ENCODE measurements at regions not wholly inside any gene's neighbourhood (a gene's known extent, or its start where the extent isn't known, plus 50 kb on each side); places are given as distances from the start of the nearest gene placed in this dataset.

- no peaks in the 10 kb centered on the region for H3K9me3 ChIP-seq (ENCODE audit: insufficient read depth in 2 of 2, low read depth in 1 of 2, low read length in 1 of 2)
- CTCF ChIA-PET (ENCODE audit: partially characterized antibody): interaction anchor here (1.1 to 1.7 kb wide), 2 partner anchors 9 to 198 kb away, joined by 3 to 7 read pairs; no protein-coding TSS in a partner anchor
- no peak overlapping the region for H3K56ac ChIP-seq (replicated peaks; ENCODE audit: insufficient read length, low read depth, low read length)
- H3K36me3 ChIP-seq (ENCODE audit: control insufficient read depth in 2 of 4, insufficient read depth in 4 of 4, low read length in 3 of 4): no peaks in the 10 kb centered on the region
- H3K23ac ChIP-seq (ENCODE audit: insufficient read length): no peak overlapping the region
- H2BK12ac ChIP-seq (ENCODE audit: low read depth, low read length): 0 out of 2 replicates have a peak overlapping the region, but pooled peaks have one; percentile 50
- no peaks in the 10 kb centered on the region for H3K79me2 ChIP-seq (ENCODE audit: control insufficient read depth in 1 of 2, insufficient read depth in 2 of 2, low read length in 2 of 2)
- H4K91ac ChIP-seq (replicated peaks; ENCODE audit: insufficient read length, low read length): no peak overlapping the region
- no peak overlapping the region for H3K14ac ChIP-seq (ENCODE audit: insufficient read length)
- H2AFZ ChIP-seq (ENCODE audit: low read length): no peak overlapping the region; the same call in none of the 2 replicates
- peaks cover 0 to 2% (median 0%) of the 10 kb centered on the region in 4 experiments; a peak in 1 of 7 replicates for H3K27me3 ChIP-seq (replicated peaks in 1 of 4; ENCODE audit: control insufficient read depth in 3 of 4, extremely low read depth in 1 of 4, insufficient read depth in 3 of 4, low read length in 3 of 4)
- H2AK5ac ChIP-seq (ENCODE audit: low read depth, low read length): no peak overlapping the region
- peak overlapping the region; percentile 57; the same call in 1 of the 2 replicates for H4K8ac ChIP-seq (ENCODE audit: extremely low read depth, insufficient read depth, low read length)
- DNase-seq (ENCODE audit: low read depth in 1 of 2, low spot score in 2 of 2) (no peak), FAIRE-seq (no peak)
- TF ChIP-seq RAD21 (IDR thresholded peaks at IDR 0.05 in 1 of 2, conservative IDR thresholded peaks at IDR 0.05 in 1 of 2; ENCODE audit: low read depth in 2 of 2, low read length in 2 of 2): 0 out of 4 replicates have a peak, but pooled peaks of 1 of the 2 experiments have one; percentile 1
- TF ChIP-seq HDAC6 (IDR thresholded peaks at IDR 0.05; ENCODE audit: low read depth, low read length): no peak
- no peak overlapping the region; the same call in 1 of the 2 replicates for H3K27ac ChIP-seq (ENCODE audit: low read depth, low read length)
- H3K79me1 ChIP-seq (ENCODE audit: low read depth, low read length): no peaks in the 10 kb centered on the region
- no peak overlapping the region for H2BK20ac ChIP-seq (ENCODE audit: low read length)
- no peak overlapping the region for H3K4me3 ChIP-seq (ENCODE audit: extremely low read depth in 1 of 4, insufficient read depth in 2 of 4, low read depth in 3 of 4, low read length in 4 of 4)
- no peak overlapping the region for H4K5ac ChIP-seq (ENCODE audit: insufficient read length, low read depth, low read length)
- H3K18ac ChIP-seq (ENCODE audit: extremely low read depth, low read length): no peak overlapping the region
- H3K9ac ChIP-seq (replicated peaks in 1 of 4; ENCODE audit: extremely low read depth in 1 of 4, low read depth in 3 of 4, low read length in 3 of 4): no peak overlapping the region
- WGBS, 2 experiments (ENCODE audit: extremely low coverage in 1 of 2, insufficient coverage in 1 of 2, insufficient read length in 1 of 2, insufficient replicate concordance in 2 of 2, low coverage in 1 of 2, low lambda C conversion rate in 2 of 2, missing lambda C conversion rate in 1 of 2): 68% methylated on average over 4 of the region's 5 CpGs; no CpG with 5 or more reads in 1 of the 2 experiments
- POLR2A ChIA-PET (ENCODE audit: partially characterized antibody): no interaction called here
- no peak overlapping the region for H3K4ac ChIP-seq (replicated peaks; ENCODE audit: insufficient read length, low read depth, low read length)
- H2BK120ac ChIP-seq (replicated peaks; ENCODE audit: low read depth, low read length): no peak overlapping the region
- no peak overlapping the region for H2BK5ac ChIP-seq (ENCODE audit: low read depth, low read length)
- peak overlapping the region in 1 of 2 experiments; percentile 54; a peak in 1 of 4 replicates for H3K4me2 ChIP-seq (ENCODE audit: insufficient read depth in 1 of 2, low read depth in 2 of 2, low read length in 2 of 2)
- peaks cover 0 to 5% (median 4%) of the 10 kb centered on the region in 4 experiments; a peak in 3 of 7 replicates for H3K4me1 ChIP-seq (replicated peaks in 1 of 4; ENCODE audit: control insufficient read depth in 3 of 4, insufficient read depth in 4 of 4, low read length in 3 of 4)
- no peak overlapping the region for H2BK15ac ChIP-seq (ENCODE audit: low read length)
- no peaks in the 10 kb centered on the region for H3K23me2 ChIP-seq (ENCODE audit: low read depth, low read length)
- no peaks in the 10 kb centered on the region for H4K20me1 ChIP-seq (replicated peaks in 1 of 2; ENCODE audit: control insufficient read depth in 1 of 2, insufficient read depth in 2 of 2, low read length in 2 of 2)
Measured at GRCh38 chr4:81715757-81716156, 244.1 kb upstream of the RASGEF1B start.

All from H1 (cell line).